Skeletal muscle tissue (tissue), 3 donors: ENCODE measurements at regions not wholly inside any gene's neighbourhood (a gene's known extent, or its start where the extent isn't known, plus 50 kb on each side); places are given as distances from the start of the nearest gene placed in this dataset.

Source experiments
- H3K27ac ChIP-seq: one replicate; pipeline ENCODE4 v1.7.0; 2013; ENCODE audit warnings: mild to moderate bottlenecking, low read depth, low read length, inconsistent platforms
- H3K27me3 ChIP-seq, 3 donors: one replicate each; pipeline ENCODE4 v1.7.0; 2013; ENCODE audit warnings: low read length in 3 of 3; ENCODE audit not compliant: control insufficient read depth in 3 of 3, insufficient read depth in 3 of 3
- H3K36me3 ChIP-seq, 3 donors: one replicate each; pipeline ENCODE4 v1.7.0; 2013; ENCODE audit warnings: low read length in 3 of 3; ENCODE audit not compliant: control insufficient read depth in 3 of 3, insufficient read depth in 3 of 3
- H3K4me1 ChIP-seq, 3 donors: one replicate each; pipeline ENCODE4 v1.7.0; 2013; ENCODE audit warnings: low read length in 3 of 3, mild to moderate bottlenecking in 3 of 3; ENCODE audit not compliant: control insufficient read depth in 3 of 3, insufficient read depth in 3 of 3
- H3K4me3 ChIP-seq, 3 donors: one replicate each; pipeline ENCODE4 v1.7.0; 2013; ENCODE audit warnings: low read length in 3 of 3
- H3K9ac ChIP-seq, 3 donors: one replicate each; pipeline ENCODE4 v1.7.0; 2013; ENCODE audit warnings: low read length in 3 of 3, mild to moderate bottlenecking in 3 of 3, moderate library complexity in 2 of 3, low read depth in 1 of 3
- H3K9me3 ChIP-seq, 3 donors: one replicate each; pipeline ENCODE4 v1.7.0; 2013; ENCODE audit warnings: low read length in 3 of 3; ENCODE audit not compliant: control insufficient read depth in 3 of 3
- donor health status: Osteomylitis.

DNA sequence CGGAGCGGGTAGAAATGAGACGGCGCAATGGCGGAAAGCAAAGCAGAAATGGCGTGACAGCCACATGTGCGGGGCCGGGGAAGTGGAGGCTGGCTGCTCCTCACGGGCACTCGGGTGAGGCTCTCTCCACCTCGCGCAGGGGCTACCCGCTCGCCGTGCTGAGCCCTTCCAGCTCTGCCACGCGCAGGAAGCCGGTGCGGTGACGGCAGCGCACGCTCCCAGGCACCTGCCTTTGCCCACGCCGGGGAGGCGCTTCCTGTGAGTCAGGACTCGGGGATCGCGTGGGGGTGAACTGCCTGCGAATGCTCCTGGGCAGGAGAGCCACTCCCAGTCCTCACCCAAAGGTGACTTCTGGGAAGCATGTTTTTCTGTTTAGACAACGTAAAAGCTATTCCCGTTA lies 431.2 kb downstream of the GLRX3 start:
- Histone ChIP-seq H3K4me1 (no peaks in the 10 kb centered on the region), H3K27me3 (peaks cover 2 to 27% (median 4%) of the 10 kb centered on the region in 3 donors), H3K9me3 (peaks cover 0 to 3% (median 0%) of the 10 kb centered on the region in 3 donors), H3K36me3 (no peaks in the 10 kb centered on the region), H3K9ac (no peak overlapping the region), H3K4me3 (no peak overlapping the region), H3K27ac (no peak overlapping the region)

DNA sequence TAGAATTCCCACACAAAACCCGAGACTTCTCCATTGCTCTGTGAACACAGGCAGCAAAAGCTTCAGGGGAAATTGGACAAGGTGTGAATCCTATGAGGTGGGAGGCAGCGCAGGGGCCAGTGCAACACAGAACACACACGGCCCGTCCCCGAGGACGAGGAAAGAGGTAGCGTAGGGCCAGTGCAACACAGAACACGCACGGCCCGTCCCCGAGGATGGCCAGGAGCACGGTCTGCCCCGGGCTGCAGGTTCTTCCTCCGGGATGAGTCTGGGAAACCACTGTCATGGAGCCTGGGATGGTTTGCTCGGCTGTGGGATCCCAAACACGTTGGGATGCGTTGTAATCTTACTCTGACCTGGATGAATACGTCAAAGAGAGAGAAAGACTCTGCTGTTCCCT lies 432.1 kb downstream of the GLRX3 start:
- Histone ChIP-seq H3K4me1 (no peaks in the 10 kb centered on the region), H3K4me3 (no peak overlapping the region), H3K9me3 (peaks cover 0 to 3% (median 0%) of the 10 kb centered on the region in 3 donors), H3K27ac (no peak overlapping the region), H3K9ac (no peak overlapping the region), H3K27me3 (peaks cover 2 to 27% (median 4%) of the 10 kb centered on the region in 3 donors), H3K36me3 (no peaks in the 10 kb centered on the region)

DNA sequence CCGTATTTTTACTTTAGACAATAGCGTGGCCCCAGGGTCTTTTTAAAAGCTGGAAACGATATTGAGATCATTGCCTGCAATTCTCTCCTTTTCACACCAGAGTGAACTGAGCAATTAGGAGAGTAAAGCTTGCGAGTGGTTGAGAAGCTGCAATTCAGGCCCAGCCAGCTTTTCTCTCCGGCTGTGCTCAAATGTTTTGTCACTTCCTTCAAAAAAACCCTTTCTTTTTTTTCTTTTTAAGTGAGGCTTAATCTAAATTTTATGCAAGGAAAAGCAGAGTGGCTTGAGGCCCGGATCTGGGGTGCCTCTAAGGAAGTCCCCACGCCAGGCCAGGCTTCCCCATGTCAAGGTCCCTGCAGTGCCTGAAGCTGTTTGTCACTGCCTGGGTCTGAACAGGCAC lies 433.9 kb downstream of the GLRX3 start:
- no peaks in the 10 kb centered on the region for H3K36me3 ChIP-seq

DNA sequence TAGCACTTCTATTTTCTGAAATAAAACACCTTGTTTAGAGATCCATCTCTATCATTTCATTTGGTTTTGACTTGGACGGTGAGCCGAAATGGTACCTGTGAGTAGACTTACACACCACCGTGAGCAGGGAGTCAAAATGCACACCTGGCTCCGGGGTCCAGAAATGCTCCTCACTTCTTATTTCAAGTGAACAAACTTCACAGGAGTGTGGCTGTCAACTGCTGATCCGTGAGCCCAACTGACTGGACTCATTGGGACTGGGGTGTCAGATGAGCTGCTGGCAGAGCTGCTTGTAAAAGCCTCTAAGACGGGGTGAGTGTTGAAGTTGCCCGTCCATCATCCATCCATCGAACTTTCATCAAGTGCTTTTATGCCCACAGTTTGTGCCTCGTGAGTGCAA lies 435.5 kb downstream of the GLRX3 start:
- Histone ChIP-seq H3K27ac (no peak overlapping the region), H3K4me1 (no peaks in the 10 kb centered on the region), H3K27me3 (peaks cover 2 to 29% (median 9%) of the 10 kb centered on the region in 3 donors), H3K4me3 (no peak overlapping the region), H3K36me3 (no peaks in the 10 kb centered on the region), H3K9ac (no peak overlapping the region), H3K9me3 (peaks cover 0 to 3% (median 0%) of the 10 kb centered on the region in 3 donors)

More for the DNA sequence above, 433.9 kb downstream of the GLRX3 start:
- Histone ChIP-seq H3K4me1 (no peaks in the 10 kb centered on the region), H3K27ac (no peak overlapping the region), H3K9ac (no peak overlapping the region), H3K27me3 (peaks cover 2 to 22% (median 4%) of the 10 kb centered on the region in 3 donors), H3K9me3 (peaks cover 0 to 3% (median 0%) of the 10 kb centered on the region in 3 donors), H3K4me3 (no peak overlapping the region)

DNA sequence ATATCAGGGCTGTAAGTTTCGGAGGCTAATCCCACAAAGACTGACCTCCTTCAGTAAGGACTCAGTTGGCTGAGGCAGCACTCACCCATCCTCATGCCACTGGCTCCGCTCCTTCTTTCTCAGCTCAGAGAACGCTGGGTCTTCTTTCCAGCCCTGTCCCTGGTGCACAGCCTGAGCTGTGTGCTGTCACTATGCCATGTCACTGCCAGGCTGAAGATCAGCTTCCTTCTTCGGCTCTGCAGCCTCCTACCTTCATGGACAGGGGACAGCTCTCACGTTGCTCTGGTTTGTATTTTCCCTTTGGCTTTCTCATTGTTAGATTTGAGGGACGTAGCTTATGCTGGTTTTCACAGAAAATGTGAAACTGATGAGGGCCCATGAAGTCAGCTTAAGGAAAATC lies 437.3 kb downstream of the GLRX3 start:
- Histone ChIP-seq H3K9me3 (no peaks in the 10 kb centered on the region), H3K27ac (no peak overlapping the region), H3K9ac (no peak overlapping the region), H3K36me3 (no peaks in the 10 kb centered on the region), H3K4me1 (no peaks in the 10 kb centered on the region), H3K4me3 (no peak overlapping the region), H3K27me3 (peaks cover 2 to 23% (median 5%) of the 10 kb centered on the region in 3 donors)

DNA sequence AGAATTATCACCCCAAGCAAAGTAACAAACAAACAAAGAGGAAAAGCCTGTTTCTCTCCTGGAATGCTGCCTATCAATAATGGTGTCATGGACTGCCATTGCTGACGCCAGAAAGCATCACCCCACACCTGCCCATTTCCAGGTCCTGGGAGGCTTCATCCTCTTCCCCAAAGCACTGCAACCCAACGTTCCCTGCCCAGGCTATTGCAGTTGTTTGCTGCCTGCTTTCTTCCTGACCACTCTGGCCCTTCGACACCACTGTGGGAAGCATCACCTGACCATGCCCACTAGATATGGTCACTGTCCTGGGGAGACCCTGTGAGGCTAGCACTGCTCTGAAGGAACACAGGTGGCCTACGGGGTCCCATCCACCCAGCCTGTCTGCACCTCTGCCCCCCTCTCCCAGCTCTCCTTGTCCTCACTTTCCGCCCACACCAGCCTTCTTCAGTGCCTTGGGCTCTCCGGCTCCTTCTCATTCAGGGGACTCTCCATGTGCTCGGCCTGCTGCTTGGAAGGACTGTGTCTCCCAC lies 439.6 kb downstream of the GLRX3 start:
- no peaks in the 10 kb centered on the region for H3K36me3 ChIP-seq
- H3K27me3 ChIP-seq = peaks cover 0 to 34% (median 5%) of the 10 kb centered on the region in 3 donors

DNA sequence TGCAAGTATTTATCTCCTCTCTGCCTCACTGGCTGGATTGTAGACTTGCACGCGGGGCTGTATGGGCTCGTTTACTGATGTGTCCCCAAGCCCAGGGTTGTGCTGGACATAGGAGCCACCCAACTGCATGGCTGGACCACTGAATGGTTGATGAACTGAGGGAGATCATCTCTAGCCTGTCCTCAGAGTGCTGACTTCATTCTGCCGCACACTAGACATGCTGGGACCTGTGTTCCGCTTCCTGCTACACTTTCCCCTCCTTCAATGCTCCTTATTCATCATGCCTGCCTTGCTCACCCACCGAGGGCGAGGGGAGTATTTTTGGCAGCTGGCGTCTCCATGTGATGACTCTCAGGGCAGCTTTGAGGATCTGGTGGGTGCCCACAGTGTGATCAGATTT lies 440.2 kb downstream of the GLRX3 start:
- H3K4me3 ChIP-seq = no peak overlapping the region
- no peaks in the 10 kb centered on the region for H3K4me1 ChIP-seq
- peaks cover 0 to 2% (median 0%) of the 10 kb centered on the region in 3 donors for H3K9me3 ChIP-seq
- no peaks in the 10 kb centered on the region for H3K36me3 ChIP-seq
- H3K27ac ChIP-seq = no peak overlapping the region
- no peak overlapping the region for H3K9ac ChIP-seq
- H3K27me3 ChIP-seq = peaks cover 0 to 39% (median 5%) of the 10 kb centered on the region in 3 donors

More for the DNA sequence above, 439.6 kb downstream of the GLRX3 start:
- Histone ChIP-seq H3K4me3 (no peak overlapping the region), H3K27ac (no peak overlapping the region), H3K4me1 (no peaks in the 10 kb centered on the region), H3K9me3 (peaks cover 0 to 2% (median 0%) of the 10 kb centered on the region in 3 donors), H3K9ac (no peak overlapping the region)

DNA sequence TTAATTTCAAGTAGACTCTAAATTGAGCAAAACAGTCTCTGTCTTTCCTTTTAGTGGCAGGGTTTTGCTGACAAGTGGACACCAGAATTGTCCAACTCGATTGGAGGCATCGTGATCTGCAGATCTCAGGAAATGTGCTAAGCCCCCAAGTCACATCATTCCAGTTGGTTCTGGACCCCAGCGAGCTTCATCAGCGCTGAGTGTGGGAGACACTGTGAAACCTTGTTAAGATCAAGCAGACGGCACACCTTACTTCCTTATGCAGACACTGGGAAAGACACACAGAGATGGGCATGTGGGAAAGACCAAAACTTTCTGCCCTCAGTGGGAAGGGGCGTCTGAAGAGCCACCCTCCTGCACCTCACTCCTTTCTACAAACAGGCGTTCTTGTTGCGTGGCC lies 440.8 kb downstream of the GLRX3 start:
- no peak overlapping the region for H3K27ac ChIP-seq
- no peaks in the 10 kb centered on the region for H3K36me3 ChIP-seq
- no peak overlapping the region for H3K9ac ChIP-seq
- peaks cover 0 to 2% (median 0%) of the 10 kb centered on the region in 3 donors for H3K9me3 ChIP-seq
- no peaks in the 10 kb centered on the region for H3K4me1 ChIP-seq
- H3K4me3 ChIP-seq = no peak overlapping the region
- H3K27me3 ChIP-seq = peaks cover 0 to 39% (median 5%) of the 10 kb centered on the region in 3 donors

DNA sequence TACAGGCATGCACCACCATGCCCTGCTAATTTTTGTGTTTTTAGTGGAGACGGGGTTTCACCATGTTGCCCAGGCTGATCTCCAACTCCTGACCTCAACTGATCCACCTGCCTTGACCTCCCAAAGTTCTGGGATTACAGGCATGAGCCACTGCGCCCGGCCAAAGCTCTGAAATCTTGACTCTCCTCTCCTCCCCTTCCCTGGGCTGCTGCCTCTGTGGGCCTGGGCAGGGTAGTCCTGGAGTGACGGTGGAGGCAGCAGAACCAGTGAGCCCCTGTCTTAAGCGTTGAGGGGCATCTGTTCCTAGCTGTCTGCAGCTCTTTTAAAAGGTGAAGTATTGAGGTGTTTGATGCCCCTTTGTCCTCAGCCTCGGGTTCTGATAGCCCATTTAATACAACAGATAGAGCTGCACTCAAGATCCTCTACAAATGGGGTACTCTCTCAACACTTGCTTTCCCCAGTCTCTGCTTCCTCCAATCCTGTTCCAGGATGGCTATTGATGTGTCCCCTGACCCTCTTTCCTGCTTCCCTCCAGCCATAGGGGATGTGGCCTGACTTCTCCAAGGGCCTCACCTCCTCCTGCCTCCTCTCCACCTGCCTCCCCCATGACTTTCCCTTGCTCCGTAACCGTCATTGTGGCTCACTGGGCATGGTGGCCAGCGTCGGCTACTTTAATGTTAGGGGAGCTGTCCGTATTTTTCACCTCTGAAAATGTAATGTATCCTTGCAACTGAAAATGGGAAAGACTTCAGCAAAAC lies 442.5 kb downstream of the GLRX3 start:
- H3K9me3 ChIP-seq = peaks cover 0 to 2% (median 0%) of the 10 kb centered on the region in 3 donors
- peaks cover 0 to 39% (median 5%) of the 10 kb centered on the region in 3 donors for H3K27me3 ChIP-seq
- no peak overlapping the region for H3K4me3 ChIP-seq

DNA sequence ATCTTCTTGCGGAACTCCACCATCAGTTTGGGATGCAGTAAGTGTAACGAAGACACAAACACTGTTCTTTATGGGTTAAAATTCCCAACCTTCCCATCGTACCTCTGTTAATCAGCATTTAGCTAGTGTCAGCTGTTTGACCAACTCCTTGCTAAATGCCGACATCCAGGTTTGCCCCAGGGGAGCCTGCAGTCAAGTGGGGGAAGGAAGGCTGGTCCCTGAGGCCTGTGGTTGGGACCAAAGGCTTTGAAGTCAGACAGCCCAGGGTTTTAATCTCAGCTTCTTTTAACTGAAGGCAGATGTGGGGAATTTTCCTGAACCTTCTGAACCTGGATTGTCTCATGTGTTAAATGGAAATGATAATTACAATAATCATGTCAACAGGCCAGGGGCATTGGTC lies 443.7 kb downstream of the GLRX3 start:
- Histone ChIP-seq H3K4me3 (no peak overlapping the region), H3K4me1 (no peaks in the 10 kb centered on the region), H3K27me3 (peaks cover 0 to 39% (median 5%) of the 10 kb centered on the region in 3 donors), H3K36me3 (no peaks in the 10 kb centered on the region), H3K9ac (no peak overlapping the region), H3K27ac (no peak overlapping the region), H3K9me3 (peaks cover 0 to 2% (median 0%) of the 10 kb centered on the region in 3 donors)

More for the DNA sequence above, 442.5 kb downstream of the GLRX3 start:
- Histone ChIP-seq H3K4me1 (no peaks in the 10 kb centered on the region), H3K9ac (no peak overlapping the region), H3K36me3 (no peaks in the 10 kb centered on the region), H3K27ac (no peak overlapping the region)
